ENCODE measurements at regions not wholly inside any gene's neighbourhood (a gene's known extent, or its start where the extent isn't known, plus 50 kb on each side); places are given as distances from the start of the nearest gene placed in this dataset.

GRCh38 chr11:28461846-28462245, 353.7 kb downstream of the METTL15 start:
- FAIRE-seq: no peak

GRCh38 chr11:28461338-28461737, 353.1 kb downstream of the METTL15 start:
- DNase-seq (ENCODE audit: extremely low spot score, insufficient read length, low read depth) (no peak), FAIRE-seq (no peak)

More at GRCh38 chr11:28461846-28462245, 353.7 kb downstream of the METTL15 start:
- DNase-seq (ENCODE audit: extremely low spot score, insufficient read length, low read depth): no peak

DNA sequence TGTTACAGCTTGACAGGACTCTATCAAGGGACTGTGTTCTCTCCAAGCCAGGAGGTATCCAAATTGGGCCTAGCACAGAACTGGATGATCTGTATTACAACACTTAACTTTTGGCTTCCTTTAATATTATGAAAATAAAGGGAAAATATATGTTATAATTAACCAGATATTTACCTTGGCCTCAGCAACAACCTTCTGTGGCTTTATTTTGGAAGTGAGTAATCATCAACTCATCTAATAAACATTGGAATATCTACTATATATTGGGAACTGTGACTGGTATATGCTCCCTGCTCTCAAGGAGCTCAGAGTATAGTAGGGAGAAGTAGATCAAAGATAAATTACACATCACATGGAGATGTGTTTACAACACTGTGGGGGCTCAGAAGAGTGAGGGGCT, 352.2 kb downstream of the METTL15 start:
- DNase-seq (ENCODE audit: extremely low spot score, insufficient read length, low read depth) (no peak), FAIRE-seq (no peak)

DNA sequence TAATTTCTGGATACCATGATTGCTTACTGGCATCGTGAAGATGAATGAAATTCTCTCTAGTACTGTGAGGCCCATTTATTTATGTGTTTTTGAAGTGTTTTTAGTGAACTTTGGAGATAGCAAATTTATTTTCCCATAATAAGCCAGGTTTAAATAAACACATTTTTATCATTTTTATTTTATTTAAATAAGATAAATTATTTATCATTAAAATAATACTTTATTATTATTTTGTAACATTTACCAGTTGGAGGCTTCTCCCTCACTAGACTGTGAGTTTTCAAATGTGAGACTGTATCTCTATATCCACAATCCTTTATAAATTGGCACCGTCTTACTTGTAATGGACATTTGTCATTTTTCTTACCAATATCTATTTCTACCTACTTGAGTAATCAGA, 351.7 kb downstream of the METTL15 start:
- FAIRE-seq (no peak), DNase-seq (ENCODE audit: extremely low spot score, insufficient read length, low read depth) (no peak)

- DNase-seq (ENCODE audit: extremely low spot score, insufficient read length, low read depth) (no peak), FAIRE-seq (no peak)
These were observed 349.4 kb downstream of the METTL15 start for GRCh38 chr11:28457481-28458065.

- FAIRE-seq (no peak), DNase-seq (ENCODE audit: extremely low spot score, insufficient read length, low read depth) (no peak)
These were observed 340.0 kb downstream of the METTL15 start for GRCh38 chr11:28448186-28448585.

DNA sequence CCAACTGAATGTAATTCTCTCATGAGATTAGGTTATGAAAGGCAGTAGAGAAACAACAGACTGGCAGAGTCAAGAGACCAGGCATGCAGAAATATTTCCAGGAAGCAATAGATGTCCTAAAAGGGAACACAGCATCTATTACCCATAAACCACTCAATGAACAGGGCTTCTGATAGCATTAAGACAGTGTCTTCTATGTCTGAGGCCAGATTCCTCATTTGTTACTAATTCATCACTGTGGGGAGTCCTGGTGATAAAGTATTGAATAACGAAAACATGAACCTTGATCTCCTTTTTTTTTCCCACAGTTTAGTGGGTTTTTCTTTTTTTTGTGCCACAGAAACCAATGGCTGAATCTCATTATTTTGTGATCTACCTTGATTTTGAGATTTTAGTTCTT, 339.0 kb downstream of the METTL15 start:
- no peak for FAIRE-seq
- no peak for DNase-seq (ENCODE audit: extremely low spot score, insufficient read length, low read depth)

DNA sequence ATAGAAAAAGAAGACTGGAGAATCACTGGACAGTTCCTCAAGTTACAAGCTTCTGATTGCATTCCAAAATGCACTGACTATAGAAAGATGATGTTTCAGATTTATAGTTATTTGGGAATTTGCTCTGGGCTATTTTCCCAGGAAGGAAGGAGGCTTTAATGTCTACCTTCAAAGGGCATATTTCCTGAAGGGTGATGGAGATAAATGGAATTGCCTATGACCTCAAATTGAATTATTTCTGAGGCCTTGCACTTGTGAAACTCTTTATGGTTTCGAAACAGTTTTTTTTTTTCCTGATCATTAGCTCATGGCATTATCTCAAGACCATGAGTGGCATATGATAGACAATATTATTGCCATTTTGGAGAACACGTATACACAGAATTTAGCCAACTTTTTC, 333.9 kb downstream of the METTL15 start:
- FAIRE-seq (no peak), DNase-seq (ENCODE audit: extremely low spot score, insufficient read length, low read depth) (no peak)

DNA sequence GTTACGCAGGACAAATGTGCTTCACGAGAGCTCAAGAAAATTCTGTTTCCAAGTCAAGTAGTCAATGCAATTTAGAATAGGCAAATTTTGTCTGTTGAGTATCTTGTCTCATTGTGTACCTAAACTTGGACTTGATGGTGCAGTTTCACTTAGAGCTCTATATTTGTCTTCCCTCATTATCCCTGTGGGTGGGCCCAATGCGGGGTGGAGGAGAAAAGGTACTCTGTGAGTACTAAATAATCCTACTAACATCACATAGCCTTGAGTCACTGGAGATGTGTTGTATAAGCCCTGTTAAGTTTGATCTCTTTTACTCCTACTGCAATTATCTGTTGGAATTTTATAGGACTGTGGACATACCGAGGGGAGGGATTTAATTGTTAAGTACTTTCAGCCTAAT, 331.2 kb downstream of the METTL15 start:
- FAIRE-seq (no peak), DNase-seq (ENCODE audit: extremely low spot score, insufficient read length, low read depth) (no peak)

GRCh38 chr11:28420099-28420498, 311.9 kb downstream of the METTL15 start:
- FAIRE-seq: no peak
- no peak for DNase-seq (ENCODE audit: extremely low spot score, insufficient read length, low read depth)

DNA sequence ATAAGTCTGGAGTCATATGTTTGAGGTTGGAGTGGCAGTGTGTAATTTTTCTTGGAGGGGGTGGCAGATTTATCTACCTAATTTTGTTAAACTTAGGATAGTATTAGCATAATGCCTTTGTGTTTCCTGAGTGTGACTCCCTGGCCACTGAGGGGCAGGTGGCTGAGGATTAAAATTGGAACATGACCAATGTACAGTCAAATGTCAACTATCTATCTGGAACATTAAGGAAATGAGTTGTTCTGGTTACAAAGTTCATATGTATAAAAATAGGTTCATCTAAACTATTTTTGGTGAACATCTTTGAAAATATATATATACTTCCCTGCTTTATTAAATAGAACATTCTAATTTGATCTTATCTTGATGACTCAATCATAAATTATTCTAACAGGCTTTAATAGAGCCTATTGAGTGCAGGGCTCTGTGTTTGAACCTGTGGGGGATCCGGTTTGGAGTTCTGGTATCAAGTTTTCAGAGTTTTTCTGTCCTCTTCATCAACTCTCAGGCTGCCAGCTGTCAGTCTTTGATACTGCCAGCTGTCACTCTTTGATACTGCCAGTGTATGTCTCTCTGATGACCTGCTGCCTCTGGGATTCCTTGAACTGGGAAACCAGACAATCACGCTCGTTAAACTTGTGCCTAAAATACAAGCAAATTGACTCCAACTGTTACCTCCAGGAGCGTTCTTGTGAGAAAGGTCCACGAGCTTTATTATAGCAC, 309.6 kb downstream of the METTL15 start:
- DNase-seq (ENCODE audit: extremely low spot score, insufficient read length, low read depth): no peak
- no peak for FAIRE-seq

GRCh38 chr11:28412029-28412428, 303.8 kb downstream of the METTL15 start:
- FAIRE-seq: no peak
- DNase-seq (ENCODE audit: extremely low spot score, insufficient read length, low read depth): no peak

DNA sequence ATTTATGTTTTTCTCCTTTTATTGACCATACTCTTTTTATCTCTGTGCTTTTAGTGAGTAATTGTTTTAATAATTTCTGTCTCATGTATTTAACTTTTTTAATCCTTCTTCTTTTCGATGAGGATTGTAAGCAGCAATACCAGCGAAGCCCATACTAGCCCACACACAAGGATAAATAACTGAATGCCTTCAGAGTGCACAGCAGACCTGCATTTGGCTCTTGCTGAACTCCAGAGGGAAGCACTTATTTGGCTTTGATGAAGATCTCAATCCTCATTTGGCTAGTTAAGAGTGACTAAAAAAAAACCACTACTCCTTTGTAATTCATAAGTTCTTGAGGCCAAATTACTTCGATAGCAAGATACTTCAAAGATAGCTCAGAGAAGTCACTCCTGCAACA, 293.3 kb downstream of the METTL15 start:
- DNase-seq (ENCODE audit: extremely low spot score, insufficient read length, low read depth): no peak
- no peak for FAIRE-seq

DNA sequence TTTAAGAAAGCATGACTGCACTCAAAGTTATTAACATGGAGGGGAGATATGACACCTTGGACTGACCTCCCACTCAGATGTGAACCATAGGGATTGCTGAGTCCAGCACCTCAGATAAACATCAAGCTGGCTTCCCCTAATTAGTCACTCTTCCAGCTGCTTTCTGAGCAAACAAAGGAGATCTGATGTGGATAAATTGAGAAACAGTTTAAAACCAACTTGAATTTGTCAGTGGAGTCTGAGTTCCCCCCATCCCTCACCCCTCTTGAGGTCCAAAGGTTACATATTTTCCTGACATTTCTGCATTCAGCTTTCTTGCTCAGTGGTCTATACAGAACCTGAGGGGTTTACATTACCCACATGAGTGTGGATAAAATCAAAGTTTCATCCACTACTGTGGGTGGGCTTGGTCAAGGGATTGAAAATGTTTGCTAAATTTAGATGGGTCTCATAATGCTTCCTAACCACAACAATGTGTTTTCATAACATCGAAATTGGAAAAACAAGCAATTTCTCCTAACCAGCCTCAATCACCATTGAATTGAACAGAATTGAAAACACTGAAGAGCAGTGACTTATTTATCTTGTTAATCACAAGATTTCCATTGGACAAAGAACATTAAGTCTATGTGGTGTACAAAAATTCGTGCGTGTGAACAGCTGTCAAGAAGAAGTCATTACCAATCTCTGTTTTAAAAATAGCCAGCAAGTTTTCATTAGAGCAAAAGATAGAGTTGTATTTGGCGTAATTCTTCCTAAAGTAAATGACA, 292.3 kb downstream of the METTL15 start:
- FAIRE-seq: no peak
- DNase-seq (ENCODE audit: extremely low spot score, insufficient read length, low read depth): no peak

GRCh38 chr11:28393348-28393747, 285.2 kb downstream of the METTL15 start:
- DNase-seq (ENCODE audit: extremely low spot score, insufficient read length, low read depth) (no peak), FAIRE-seq (no peak)

- FAIRE-seq (no peak), DNase-seq (ENCODE audit: extremely low spot score, insufficient read length, low read depth) (no peak)
These were observed 276.2 kb downstream of the METTL15 start for GRCh38 chr11:28384418-28384817.

DNA sequence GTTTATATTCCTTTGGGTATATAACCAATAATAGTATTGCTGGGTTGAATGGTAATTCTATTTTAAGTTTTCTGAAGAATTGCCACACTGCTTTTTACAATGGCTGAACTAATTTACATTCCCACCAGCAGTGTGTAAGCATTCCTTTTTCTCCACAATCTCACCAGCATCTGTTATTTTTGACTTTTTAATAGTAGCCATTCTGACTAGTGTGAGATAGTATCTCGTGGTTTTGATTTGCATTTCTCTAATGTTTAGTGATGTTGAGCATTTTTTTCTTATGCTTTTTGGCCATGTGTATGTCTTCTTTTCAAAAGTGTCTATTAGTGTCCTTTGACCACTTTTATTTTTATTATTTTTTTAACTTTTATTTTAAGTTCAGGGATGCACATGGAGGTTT, 275.3 kb downstream of the METTL15 start:
- no peak for FAIRE-seq
- no peak for DNase-seq (ENCODE audit: extremely low spot score, insufficient read length, low read depth)

Data from GM18507 (cell line).